ENCODE measurements at regions not wholly inside any gene's neighbourhood (a gene's known extent, or its start where the extent isn't known, plus 50 kb on each side); places are given as distances from the start of the nearest gene placed in this dataset.

DNA sequence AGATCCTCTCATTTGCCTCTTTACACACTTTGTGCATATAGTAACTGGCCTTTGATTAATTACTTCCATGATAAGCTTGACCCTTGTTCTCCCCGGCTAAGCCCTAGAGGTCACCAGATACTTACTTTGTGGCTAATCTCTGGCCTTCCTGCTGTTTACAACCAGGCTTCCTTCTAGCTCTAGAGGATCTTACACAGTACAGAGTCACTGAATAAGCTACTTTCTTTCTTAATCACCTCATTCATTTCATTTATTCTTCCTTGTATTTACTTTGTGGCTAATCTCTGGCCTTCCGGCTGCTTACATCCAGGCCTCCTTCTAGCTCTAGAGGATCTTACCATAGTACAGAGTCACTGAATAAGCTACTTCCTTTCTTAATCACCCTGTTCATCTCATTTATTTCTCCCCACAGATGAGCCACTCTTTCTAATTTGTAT lies 144.3 kb upstream of the C1orf21 start:
- TF ChIP-seq, protein P1, sequence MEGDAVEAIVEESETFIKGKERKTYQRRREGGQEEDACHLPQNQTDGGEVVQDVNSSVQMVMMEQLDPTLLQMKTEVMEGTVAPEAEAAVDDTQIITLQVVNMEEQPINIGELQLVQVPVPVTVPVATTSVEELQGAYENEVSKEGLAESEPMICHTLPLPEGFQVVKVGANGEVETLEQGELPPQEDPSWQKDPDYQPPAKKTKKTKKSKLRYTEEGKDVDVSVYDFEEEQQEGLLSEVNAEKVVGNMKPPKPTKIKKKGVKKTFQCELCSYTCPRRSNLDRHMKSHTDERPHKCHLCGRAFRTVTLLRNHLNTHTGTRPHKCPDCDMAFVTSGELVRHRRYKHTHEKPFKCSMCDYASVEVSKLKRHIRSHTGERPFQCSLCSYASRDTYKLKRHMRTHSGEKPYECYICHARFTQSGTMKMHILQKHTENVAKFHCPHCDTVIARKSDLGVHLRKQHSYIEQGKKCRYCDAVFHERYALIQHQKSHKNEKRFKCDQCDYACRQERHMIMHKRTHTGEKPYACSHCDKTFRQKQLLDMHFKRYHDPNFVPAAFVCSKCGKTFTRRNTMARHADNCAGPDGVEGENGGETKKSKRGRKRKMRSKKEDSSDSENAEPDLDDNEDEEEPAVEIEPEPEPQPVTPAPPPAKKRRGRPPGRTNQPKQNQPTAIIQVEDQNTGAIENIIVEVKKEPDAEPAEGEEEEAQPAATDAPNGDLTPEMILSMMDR (IDR thresholded peaks at IDR 0.05; ENCODE audit: low read depth, low read length, poor library complexity, severe bottlenecking) = no peak
- TF ChIP-seq EZH2phosphoT487 (IDR thresholded peaks at IDR 0.05; ENCODE audit: borderline replicate concordance, low read length) = no peak
